ENCODE measurements at regions not wholly inside any gene's neighbourhood (a gene's known extent, or its start where the extent isn't known, plus 50 kb on each side); places are given as distances from the start of the nearest gene placed in this dataset.

- no peak for TF ChIP-seq POLR2A (IDR thresholded peaks at IDR 0.05; ENCODE audit: low read length)
- no peak for TF ChIP-seq GATA1 (IDR thresholded peaks at IDR 0.05; ENCODE audit: low read depth, low read length)
Measured at GRCh38 chr3:35224565-35225295, 414.6 kb upstream of the ARPP21 start.
